ENCODE measurements at regions not wholly inside any gene's neighbourhood (a gene's known extent, or its start where the extent isn't known, plus 50 kb on each side); places are given as distances from the start of the nearest gene placed in this dataset.
A peak's percentile ranks its signal among the peaks of the same experiment; 100 is the strongest.

- no peaks in the 10 kb centered on the region for H3K9me3 ChIP-seq (replicated peaks)
- no peak overlapping the region for H3K4me3 ChIP-seq
- H3K27me3 ChIP-seq (replicated peaks) = no peaks in the 10 kb centered on the region
- H3K36me3 ChIP-seq = no peaks in the 10 kb centered on the region
- no peak for DNase-seq (ENCODE audit: low read depth in 1 of 2, low spot score in 2 of 2)
- peaks cover 3% of the 10 kb centered on the region; the same call in 1 of the 2 replicates for H3K4me1 ChIP-seq (replicated peaks)
- H3K27ac ChIP-seq = no peak overlapping the region
Observed at GRCh38 chr2:12514631-12515437, 201.9 kb upstream of the TRIB2 start.

GRCh38 chr2:12515871-12516270 lies 200.9 kb upstream of the TRIB2 start:
- Histone ChIP-seq H3K27ac (no peak overlapping the region), H3K9me3 (replicated peaks) (no peaks in the 10 kb centered on the region), H3K36me3 (no peaks in the 10 kb centered on the region), H3K27me3 (replicated peaks) (no peaks in the 10 kb centered on the region), H3K4me1 (replicated peaks) (peaks cover 3% of the 10 kb centered on the region; the same call in 1 of the 2 replicates), H3K4me3 (no peak overlapping the region)
- no peak for DNase-seq (ENCODE audit: low read depth in 1 of 2, low spot score in 2 of 2)

- Histone ChIP-seq H3K4me1 (replicated peaks) (peaks cover 52% of the 10 kb centered on the region), H3K36me3 (no peaks in the 10 kb centered on the region), H3K27ac (peak overlapping the region; percentile 96), H3K9me3 (replicated peaks) (no peaks in the 10 kb centered on the region), H3K4me3 (no peak overlapping the region), H3K27me3 (replicated peaks) (no peaks in the 10 kb centered on the region)
- DNase-seq (ENCODE audit: low read depth in 1 of 2, low spot score in 2 of 2) = peak in 1 of 2 experiments; percentile 41
Observed at GRCh38 chr2:12533337-12534005, 183.3 kb upstream of the TRIB2 start.

GRCh38 chr2:12534646-12535263 lies 182.0 kb upstream of the TRIB2 start:
- Histone ChIP-seq H3K27me3 (replicated peaks) (no peaks in the 10 kb centered on the region), H3K36me3 (no peaks in the 10 kb centered on the region), H3K9me3 (replicated peaks) (no peaks in the 10 kb centered on the region), H3K27ac (peak overlapping the region; percentile 96), H3K4me1 (replicated peaks) (peaks cover 52% of the 10 kb centered on the region), H3K4me3 (no peak overlapping the region; the same call in 1 of the 2 replicates)
- DNase-seq (ENCODE audit: low read depth in 1 of 2, low spot score in 2 of 2) = peak; percentile 84 to 93

- Histone ChIP-seq H3K4me3 (no peak overlapping the region), H3K4me1 (replicated peaks) (peaks cover 52% of the 10 kb centered on the region), H3K27me3 (replicated peaks) (no peaks in the 10 kb centered on the region), H3K9me3 (replicated peaks) (no peaks in the 10 kb centered on the region), H3K36me3 (no peaks in the 10 kb centered on the region), H3K27ac (peak overlapping the region; percentile 96)
- DNase-seq (ENCODE audit: low read depth in 1 of 2, low spot score in 2 of 2) = peak in 1 of 2 experiments; percentile 39
Observed at GRCh38 chr2:12536976-12537375, 179.8 kb upstream of the TRIB2 start.

- DNase-seq (ENCODE audit: low read depth in 1 of 2, low spot score in 2 of 2) = no peak
- H3K9me3 ChIP-seq (replicated peaks) = no peaks in the 10 kb centered on the region
Observed at GRCh38 chr2:12538138-12538694, 178.5 kb upstream of the TRIB2 start.

GRCh38 chr2:12539336-12539735 lies 177.4 kb upstream of the TRIB2 start:
- no peak overlapping the region for H3K4me3 ChIP-seq
- no peak overlapping the region for H3K27ac ChIP-seq
- H3K27me3 ChIP-seq (replicated peaks) = no peaks in the 10 kb centered on the region
- DNase-seq (ENCODE audit: low read depth in 1 of 2, low spot score in 2 of 2) = no peak
- H3K4me1 ChIP-seq (replicated peaks) = peaks cover 29% of the 10 kb centered on the region
- no peaks in the 10 kb centered on the region for H3K36me3 ChIP-seq
- no peaks in the 10 kb centered on the region for H3K9me3 ChIP-seq (replicated peaks)

More at GRCh38 chr2:12538138-12538694, 178.5 kb upstream of the TRIB2 start:
- H3K27ac ChIP-seq = no peak overlapping the region
- H3K27me3 ChIP-seq (replicated peaks) = no peaks in the 10 kb centered on the region
- H3K4me3 ChIP-seq = no peak overlapping the region
- H3K4me1 ChIP-seq (replicated peaks) = peaks cover 40% of the 10 kb centered on the region
- H3K36me3 ChIP-seq = no peaks in the 10 kb centered on the region

GRCh38 chr2:12539776-12540562 lies 176.8 kb upstream of the TRIB2 start:
- no peak overlapping the region for H3K4me3 ChIP-seq

GRCh38 chr2:12543076-12543977 lies 173.4 kb upstream of the TRIB2 start:
- no peaks in the 10 kb centered on the region for H3K36me3 ChIP-seq
- no peaks in the 10 kb centered on the region for H3K27me3 ChIP-seq (replicated peaks)
- H3K27ac ChIP-seq = no peak overlapping the region
- H3K4me1 ChIP-seq (replicated peaks) = peaks cover 13% of the 10 kb centered on the region
- H3K9me3 ChIP-seq (replicated peaks) = no peaks in the 10 kb centered on the region
- DNase-seq (ENCODE audit: low read depth in 1 of 2, low spot score in 2 of 2) = no peak
- no peak overlapping the region for H3K4me3 ChIP-seq

More at GRCh38 chr2:12539776-12540562, 176.8 kb upstream of the TRIB2 start:
- no peaks in the 10 kb centered on the region for H3K9me3 ChIP-seq (replicated peaks)
- no peaks in the 10 kb centered on the region for H3K36me3 ChIP-seq
- no peaks in the 10 kb centered on the region for H3K27me3 ChIP-seq (replicated peaks)
- no peak for DNase-seq (ENCODE audit: low read depth in 1 of 2, low spot score in 2 of 2)
- H3K27ac ChIP-seq = no peak overlapping the region
- peaks cover 25% of the 10 kb centered on the region for H3K4me1 ChIP-seq (replicated peaks)

- no peak for DNase-seq (ENCODE audit: low read depth in 1 of 2, low spot score in 2 of 2)
- H3K9me3 ChIP-seq (replicated peaks) = no peaks in the 10 kb centered on the region
- peaks cover 21% of the 10 kb centered on the region for H3K4me1 ChIP-seq (replicated peaks)
- H3K36me3 ChIP-seq = no peaks in the 10 kb centered on the region
- no peaks in the 10 kb centered on the region for H3K27me3 ChIP-seq (replicated peaks)
- no peak overlapping the region for H3K4me3 ChIP-seq
- no peak overlapping the region for H3K27ac ChIP-seq
Observed at GRCh38 chr2:12543978-12544558, 172.7 kb upstream of the TRIB2 start.

- H3K27ac ChIP-seq = peak overlapping the region; percentile 80
- no peaks in the 10 kb centered on the region for H3K9me3 ChIP-seq (replicated peaks)
- H3K36me3 ChIP-seq = no peaks in the 10 kb centered on the region
- DNase-seq (ENCODE audit: low read depth in 1 of 2, low spot score in 2 of 2) = no peak
- H3K4me1 ChIP-seq (replicated peaks) = peaks cover 38% of the 10 kb centered on the region
- no peak overlapping the region for H3K4me3 ChIP-seq
- H3K27me3 ChIP-seq (replicated peaks) = no peaks in the 10 kb centered on the region
Observed at GRCh38 chr2:12547566-12548170, 169.1 kb upstream of the TRIB2 start.

- Histone ChIP-seq H3K27ac (peak overlapping the region; percentile 80), H3K36me3 (no peaks in the 10 kb centered on the region), H3K27me3 (replicated peaks) (no peaks in the 10 kb centered on the region), H3K4me1 (replicated peaks) (peaks cover 38% of the 10 kb centered on the region), H3K9me3 (replicated peaks) (no peaks in the 10 kb centered on the region), H3K4me3 (no peak overlapping the region)
- peak; percentile 60 to 87 for DNase-seq (ENCODE audit: low read depth in 1 of 2, low spot score in 2 of 2)
Observed at GRCh38 chr2:12548906-12549305, 167.8 kb upstream of the TRIB2 start.
